Astrocyte of the hippocampus (primary cell): ENCODE measurements at regions not wholly inside any gene's neighbourhood (a gene's known extent, or its start where the extent isn't known, plus 50 kb on each side); places are given as distances from the start of the nearest gene placed in this dataset.
"Not testable (repeated sequence)": the region's sequence is repeated elsewhere in the genome, so short reads cannot be mapped to it uniquely, and the experiment has no call there.

Experiments used
- DNase-seq: peaks from one replicate; pipeline ENCODE4 v3.0.0; 2011; ENCODE audit warnings: low read depth, low spot score

DNA sequence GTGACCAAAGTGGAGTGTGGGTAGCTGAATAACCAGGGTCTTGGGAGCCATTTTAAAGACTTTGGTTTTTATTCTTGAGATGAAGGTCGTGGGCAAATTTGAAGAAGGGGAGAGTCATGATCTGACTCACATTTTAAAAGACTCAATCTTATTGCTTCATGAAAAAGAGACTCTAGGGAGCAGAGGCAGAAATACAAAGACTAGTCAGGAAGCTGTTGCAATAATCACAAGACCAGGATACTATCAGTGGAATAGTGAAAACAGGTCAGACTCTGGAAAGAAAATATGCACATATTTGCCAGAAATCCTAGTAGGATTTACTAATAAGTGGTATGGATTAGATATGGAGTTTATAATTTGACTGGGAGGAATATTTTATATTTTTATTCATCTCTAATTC, 448.4 kb downstream of the RAPGEF2 start:
- DNase-seq, result no peak

- no peak for DNase-seq
These were observed 450.3 kb downstream of the RAPGEF2 start for GRCh38 chr4:159552979-159553768.

DNA sequence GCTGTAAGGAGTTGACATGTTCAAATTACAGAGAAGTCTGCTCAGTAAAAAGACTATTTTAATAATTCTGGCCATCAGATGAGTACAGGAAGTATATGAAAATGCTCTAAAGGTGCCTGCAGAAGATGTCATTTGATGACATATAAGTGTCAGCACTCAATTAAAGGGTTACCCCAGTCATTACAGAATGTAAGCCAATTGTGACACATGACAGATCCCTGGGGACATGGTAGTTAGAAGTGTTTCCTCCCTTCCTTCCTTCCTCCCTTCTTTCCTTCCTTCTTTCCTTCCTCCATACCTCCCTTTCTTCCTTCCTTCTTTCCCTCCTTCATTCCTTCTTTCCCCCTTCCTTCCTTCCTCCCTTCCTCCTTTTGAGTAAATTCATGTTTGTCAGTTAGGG, 453.0 kb downstream of the RAPGEF2 start:
- DNase-seq, result no peak

DNA sequence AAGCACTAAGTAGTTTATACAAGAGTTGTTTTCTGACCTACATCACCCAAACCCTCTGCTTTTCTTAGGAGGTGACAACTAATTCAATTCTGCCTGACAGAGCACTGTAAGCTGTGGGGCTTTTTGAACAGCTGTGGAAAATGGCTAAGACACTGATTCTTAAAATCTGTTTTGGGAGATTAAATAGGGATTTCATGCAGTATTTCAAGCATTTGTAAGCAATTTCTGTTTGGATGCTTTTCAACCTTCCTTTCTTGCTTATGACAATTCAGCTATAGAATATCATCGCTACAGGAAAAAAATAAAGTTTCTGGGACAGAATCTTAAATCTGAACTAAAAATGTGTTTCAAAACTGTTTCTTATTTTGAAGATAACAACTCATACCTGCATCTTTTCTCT, 459.5 kb downstream of the RAPGEF2 start:
- DNase-seq, result no peak

DNA sequence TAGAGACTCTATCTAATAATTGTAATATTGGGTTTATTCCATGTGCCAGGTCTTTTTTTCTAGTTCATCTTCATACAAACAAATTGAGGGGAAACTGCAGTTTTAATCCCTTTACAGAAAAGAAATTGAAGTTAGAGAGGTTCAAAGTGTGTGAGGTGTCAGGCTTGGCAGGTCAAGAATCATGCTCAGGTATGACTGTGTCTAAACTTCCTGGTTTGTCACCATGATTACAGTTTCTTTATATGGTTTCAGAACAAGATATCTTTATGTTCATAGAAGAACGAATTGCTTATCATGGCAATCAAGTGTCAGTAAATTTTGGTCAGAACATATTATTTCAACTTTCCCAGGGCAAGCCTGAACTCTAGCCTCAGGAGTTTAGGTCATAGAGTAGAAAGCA, 460.4 kb downstream of the RAPGEF2 start:
- DNase-seq, result no peak

DNA sequence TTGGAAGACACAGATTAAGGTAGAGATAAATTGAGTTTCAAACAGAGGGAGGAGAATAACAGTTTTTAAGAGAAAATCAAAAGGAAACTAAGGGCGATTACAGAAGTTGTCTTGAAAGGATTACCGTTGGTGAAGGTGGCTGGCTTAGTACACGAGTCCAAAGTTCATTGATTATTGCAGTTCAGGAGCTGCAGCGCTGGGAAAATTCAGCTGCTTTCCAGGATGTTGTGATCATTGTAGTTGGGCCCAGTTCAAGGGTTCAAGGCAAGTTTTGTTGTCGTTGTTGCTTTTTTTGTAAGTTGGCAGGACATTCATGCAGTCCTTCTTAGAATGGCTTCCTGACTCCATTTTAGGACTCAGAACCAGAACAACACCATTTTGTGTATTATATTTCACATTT, 461.7 kb downstream of the RAPGEF2 start:
- no peak for DNase-seq

GRCh38 chr4:159566786-159567185, 463.9 kb downstream of the RAPGEF2 start:
- DNase-seq, result no peak

GRCh38 chr4:159577241-159577640, 474.4 kb downstream of the RAPGEF2 start:
- peak; percentile 34 for DNase-seq

- no peak for DNase-seq
These were observed 479.8 kb downstream of the RAPGEF2 start for GRCh38 chr4:159582685-159583084.

- DNase-seq, result no peak
These were observed 490.1 kb downstream of the RAPGEF2 start for GRCh38 chr4:159592898-159593556.

- peak; percentile 61 for DNase-seq
These were observed 490.8 kb downstream of the RAPGEF2 start for GRCh38 chr4:159593681-159594080.

DNA sequence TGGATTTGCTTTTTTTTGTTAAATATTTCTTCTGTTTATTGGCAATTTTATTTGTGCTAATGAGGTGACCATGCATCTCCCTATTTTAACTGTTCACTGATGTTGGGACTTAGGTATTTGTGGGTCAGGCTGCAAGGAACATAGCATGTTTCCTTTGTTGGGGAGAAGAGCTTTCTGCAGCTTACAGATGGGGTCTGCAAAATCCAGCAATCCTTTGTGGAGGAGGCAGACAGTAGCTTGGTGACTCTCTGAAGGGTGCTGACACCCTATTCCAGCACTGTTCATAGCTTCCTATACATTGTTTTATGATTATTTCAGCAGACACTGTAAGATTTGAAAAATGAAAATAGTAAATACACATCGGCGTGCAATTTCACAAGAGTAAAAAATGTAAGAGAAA, 491.7 kb downstream of the RAPGEF2 start:
- no peak for DNase-seq

DNA sequence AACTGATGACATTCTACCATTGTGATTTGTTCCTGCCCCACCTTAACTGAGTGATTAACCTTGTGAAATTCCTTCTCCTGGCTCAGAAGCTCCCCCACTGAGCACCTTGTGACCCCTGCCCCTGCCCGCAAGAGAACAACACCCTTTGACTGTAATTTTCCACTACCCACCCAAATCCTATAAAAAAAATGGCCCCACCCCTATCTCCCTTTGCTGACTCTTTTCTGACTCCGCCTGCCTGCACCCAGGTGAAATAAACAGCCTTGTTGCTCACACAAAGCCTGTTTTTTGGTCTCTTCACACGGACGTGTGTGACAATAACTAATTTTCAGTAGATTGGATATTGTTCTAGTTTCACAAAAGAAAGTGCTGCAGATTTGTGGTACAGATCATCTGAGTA, 492.2 kb downstream of the RAPGEF2 start:
- not testable (repeated sequence) for DNase-seq

GRCh38 chr4:159598602-159599001, 495.7 kb downstream of the RAPGEF2 start:
- DNase-seq, result peak; percentile 9

GRCh38 chr4:159600061-159600460, 497.2 kb downstream of the RAPGEF2 start:
- no peak for DNase-seq

DNA sequence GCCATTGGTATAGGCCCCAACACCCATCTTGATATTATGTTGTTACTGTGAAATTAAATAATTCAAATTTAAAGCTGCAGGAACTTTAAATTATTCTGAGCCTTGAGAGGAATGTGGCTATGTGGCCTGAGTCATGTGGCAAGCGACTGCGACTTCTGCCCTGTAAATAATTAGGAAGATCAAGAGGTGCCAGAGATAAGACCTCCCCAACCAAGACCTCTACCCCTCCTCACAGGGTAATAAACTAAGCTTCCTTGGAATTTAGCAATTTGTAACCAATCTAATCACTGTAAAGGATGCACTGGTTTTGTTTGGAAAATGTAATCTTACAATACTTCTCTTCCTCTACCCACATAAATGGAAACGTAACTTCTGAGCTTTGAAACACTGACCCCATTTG, 501.9 kb downstream of the RAPGEF2 start:
- peak; percentile 9 for DNase-seq

- peak; percentile 79 for DNase-seq
These were observed 504.0 kb downstream of the RAPGEF2 start for GRCh38 chr4:159606835-159607234.

GRCh38 chr4:159607809-159608208, 504.9 kb downstream of the RAPGEF2 start:
- peak; percentile 84 for DNase-seq

DNA sequence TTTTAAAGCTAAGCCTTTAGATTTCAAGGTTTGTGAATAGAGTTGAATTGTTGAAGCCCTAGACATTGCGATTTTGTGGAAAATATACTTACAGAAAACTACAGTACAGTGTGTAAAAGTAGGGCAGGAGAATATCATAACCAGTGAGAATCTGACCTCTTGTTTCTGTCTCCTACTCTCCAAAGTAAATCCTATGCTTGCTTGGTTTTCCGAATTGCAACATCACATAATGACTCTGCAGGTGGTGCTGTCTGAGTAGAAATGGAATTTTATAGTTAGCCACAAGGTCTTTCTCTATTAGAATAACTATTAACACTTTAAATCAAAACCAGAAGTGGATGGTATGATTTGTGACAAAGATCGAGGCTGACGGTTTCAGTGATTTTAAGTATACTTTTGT, 505.6 kb downstream of the RAPGEF2 start:
- peak; percentile 76 for DNase-seq

DNA sequence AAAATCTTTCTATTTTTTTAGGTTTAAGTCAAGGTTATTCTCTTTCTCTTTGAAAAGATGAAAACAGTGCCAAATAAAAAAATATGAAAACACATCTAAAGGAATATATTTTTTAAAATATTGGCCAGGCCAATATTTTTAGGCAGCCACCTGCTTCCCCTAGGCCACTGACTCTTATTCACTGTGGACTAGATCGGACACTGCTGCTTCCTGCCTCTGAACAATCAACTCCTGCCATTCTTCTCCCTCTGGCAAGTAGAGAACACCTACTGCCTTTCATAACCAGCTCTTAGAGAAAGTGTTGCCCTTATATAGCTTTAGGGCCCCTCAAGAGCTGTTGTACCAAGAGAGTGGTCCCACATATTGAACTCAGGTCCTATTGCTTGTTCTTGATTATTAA, 529.2 kb downstream of the RAPGEF2 start:
- no peak for DNase-seq

DNA sequence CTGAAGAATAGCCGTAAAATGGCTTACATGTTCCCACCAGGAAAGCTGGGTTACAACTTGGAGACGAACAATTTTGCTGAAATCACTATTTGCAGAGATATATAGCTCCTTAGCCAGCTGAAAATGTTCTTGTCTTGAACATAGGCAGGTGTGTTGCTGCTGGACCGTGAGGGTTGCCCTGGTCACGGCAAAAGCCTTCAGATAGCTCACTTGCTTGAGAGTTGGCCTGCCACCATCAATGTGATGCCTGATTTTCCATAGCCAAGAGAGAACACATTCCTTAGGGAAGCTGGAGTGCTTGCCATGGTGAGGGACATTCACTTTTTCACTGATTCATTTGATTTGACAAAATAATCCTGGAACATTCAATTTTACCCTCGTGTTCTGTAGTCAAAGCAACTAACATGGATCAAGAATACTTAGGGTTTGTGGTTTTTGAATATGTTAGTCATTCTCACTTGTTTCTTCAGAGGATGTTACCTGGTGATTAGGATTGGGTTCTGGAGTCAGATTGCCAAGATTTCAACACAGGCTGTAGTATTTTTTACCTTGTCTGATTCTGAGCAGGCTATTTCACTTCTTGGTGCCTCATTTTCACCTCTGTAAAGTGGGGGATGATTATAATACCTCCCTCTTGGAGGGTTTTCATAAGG, 536.9 kb downstream of the RAPGEF2 start:
- DNase-seq, result peak; percentile 32

- DNase-seq, result no peak
These were observed 546.4 kb downstream of the RAPGEF2 start for GRCh38 chr4:159649237-159649636.

- no peak for DNase-seq
These were observed 550.0 kb downstream of the RAPGEF2 start for GRCh38 chr4:159652871-159653270.
